H1 (cell line): ENCODE measurements at regions not wholly inside any gene's neighbourhood (a gene's known extent, or its start where the extent isn't known, plus 50 kb on each side); places are given as distances from the start of the nearest gene placed in this dataset.

Source experiments
- TF ChIP-seq, protein P1 (sequence below): fragments of 300-600 bp; sonication (generic); IDR thresholded peaks from 2 replicates; pipeline ENCODE4 v1.7.1; 2012; ENCODE audit warnings: low read length, moderate library complexity, mild to moderate bottlenecking, inconsistent platforms; ENCODE audit not compliant: insufficient replicate concordance

GRCh38 chr12:113748707-113749432, 217.3 kb downstream of the RBM19 start (continued):
- TF ChIP-seq, protein P1, sequence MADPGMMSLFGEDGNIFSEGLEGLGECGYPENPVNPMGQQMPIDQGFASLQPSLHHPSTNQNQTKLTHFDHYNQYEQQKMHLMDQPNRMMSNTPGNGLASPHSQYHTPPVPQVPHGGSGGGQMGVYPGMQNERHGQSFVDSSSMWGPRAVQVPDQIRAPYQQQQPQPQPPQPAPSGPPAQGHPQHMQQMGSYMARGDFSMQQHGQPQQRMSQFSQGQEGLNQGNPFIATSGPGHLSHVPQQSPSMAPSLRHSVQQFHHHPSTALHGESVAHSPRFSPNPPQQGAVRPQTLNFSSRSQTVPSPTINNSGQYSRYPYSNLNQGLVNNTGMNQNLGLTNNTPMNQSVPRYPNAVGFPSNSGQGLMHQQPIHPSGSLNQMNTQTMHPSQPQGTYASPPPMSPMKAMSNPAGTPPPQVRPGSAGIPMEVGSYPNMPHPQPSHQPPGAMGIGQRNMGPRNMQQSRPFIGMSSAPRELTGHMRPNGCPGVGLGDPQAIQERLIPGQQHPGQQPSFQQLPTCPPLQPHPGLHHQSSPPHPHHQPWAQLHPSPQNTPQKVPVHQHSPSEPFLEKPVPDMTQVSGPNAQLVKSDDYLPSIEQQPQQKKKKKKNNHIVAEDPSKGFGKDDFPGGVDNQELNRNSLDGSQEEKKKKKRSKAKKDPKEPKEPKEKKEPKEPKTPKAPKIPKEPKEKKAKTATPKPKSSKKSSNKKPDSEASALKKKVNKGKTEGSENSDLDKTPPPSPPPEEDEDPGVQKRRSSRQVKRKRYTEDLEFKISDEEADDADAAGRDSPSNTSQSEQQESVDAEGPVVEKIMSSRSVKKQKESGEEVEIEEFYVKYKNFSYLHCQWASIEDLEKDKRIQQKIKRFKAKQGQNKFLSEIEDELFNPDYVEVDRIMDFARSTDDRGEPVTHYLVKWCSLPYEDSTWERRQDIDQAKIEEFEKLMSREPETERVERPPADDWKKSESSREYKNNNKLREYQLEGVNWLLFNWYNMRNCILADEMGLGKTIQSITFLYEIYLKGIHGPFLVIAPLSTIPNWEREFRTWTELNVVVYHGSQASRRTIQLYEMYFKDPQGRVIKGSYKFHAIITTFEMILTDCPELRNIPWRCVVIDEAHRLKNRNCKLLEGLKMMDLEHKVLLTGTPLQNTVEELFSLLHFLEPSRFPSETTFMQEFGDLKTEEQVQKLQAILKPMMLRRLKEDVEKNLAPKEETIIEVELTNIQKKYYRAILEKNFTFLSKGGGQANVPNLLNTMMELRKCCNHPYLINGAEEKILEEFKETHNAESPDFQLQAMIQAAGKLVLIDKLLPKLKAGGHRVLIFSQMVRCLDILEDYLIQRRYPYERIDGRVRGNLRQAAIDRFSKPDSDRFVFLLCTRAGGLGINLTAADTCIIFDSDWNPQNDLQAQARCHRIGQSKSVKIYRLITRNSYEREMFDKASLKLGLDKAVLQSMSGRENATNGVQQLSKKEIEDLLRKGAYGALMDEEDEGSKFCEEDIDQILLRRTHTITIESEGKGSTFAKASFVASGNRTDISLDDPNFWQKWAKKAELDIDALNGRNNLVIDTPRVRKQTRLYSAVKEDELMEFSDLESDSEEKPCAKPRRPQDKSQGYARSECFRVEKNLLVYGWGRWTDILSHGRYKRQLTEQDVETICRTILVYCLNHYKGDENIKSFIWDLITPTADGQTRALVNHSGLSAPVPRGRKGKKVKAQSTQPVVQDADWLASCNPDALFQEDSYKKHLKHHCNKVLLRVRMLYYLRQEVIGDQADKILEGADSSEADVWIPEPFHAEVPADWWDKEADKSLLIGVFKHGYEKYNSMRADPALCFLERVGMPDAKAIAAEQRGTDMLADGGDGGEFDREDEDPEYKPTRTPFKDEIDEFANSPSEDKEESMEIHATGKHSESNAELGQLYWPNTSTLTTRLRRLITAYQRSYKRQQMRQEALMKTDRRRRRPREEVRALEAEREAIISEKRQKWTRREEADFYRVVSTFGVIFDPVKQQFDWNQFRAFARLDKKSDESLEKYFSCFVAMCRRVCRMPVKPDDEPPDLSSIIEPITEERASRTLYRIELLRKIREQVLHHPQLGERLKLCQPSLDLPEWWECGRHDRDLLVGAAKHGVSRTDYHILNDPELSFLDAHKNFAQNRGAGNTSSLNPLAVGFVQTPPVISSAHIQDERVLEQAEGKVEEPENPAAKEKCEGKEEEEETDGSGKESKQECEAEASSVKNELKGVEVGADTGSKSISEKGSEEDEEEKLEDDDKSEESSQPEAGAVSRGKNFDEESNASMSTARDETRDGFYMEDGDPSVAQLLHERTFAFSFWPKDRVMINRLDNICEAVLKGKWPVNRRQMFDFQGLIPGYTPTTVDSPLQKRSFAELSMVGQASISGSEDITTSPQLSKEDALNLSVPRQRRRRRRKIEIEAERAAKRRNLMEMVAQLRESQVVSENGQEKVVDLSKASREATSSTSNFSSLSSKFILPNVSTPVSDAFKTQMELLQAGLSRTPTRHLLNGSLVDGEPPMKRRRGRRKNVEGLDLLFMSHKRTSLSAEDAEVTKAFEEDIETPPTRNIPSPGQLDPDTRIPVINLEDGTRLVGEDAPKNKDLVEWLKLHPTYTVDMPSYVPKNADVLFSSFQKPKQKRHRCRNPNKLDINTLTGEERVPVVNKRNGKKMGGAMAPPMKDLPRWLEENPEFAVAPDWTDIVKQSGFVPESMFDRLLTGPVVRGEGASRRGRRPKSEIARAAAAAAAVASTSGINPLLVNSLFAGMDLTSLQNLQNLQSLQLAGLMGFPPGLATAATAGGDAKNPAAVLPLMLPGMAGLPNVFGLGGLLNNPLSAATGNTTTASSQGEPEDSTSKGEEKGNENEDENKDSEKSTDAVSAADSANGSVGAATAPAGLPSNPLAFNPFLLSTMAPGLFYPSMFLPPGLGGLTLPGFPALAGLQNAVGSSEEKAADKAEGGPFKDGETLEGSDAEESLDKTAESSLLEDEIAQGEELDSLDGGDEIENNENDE, result no peak
